ENCODE measurements at regions not wholly inside any gene's neighbourhood (a gene's known extent, or its start where the extent isn't known, plus 50 kb on each side); places are given as distances from the start of the nearest gene placed in this dataset.
A peak's percentile ranks its signal among the peaks of the same experiment; 100 is the strongest.

DNA sequence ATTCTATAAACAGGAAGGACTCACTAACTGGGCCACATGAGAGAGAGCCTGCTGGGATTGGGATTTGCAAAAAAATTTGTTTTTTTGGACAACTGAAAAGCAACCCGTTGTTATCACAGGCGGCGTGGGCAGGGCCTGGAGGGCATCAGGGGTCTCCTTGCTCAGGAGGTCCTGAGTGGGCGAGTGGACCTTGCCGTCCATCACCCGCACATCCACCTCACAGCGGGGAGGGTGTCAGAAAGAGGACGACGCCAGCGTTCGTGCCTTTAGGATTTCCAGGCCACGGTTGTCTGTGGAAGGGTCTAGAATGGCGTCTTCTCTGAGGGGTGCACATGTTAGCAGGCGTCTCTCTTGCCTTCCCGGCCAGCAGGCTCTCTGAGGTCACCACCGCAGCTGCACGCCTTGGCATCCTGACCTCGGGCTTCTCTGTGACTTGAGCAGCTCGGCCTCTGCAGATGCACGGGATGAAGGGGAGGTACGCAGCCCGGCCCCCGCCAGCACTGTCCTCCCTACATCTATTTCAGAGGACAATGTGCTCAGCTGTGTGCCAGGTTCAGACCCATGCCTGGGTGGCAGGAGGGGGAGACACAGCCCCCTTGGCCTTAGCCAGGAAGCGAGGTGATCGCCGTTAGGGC is 749.5 kb downstream of the BRD1 start:
- H3K27me3 ChIP-seq (ENCODE audit: insufficient read depth in 3 of 3, low read length in 2 of 3), result no peaks in the 10 kb centered on the region
- H3K9me3 ChIP-seq, result no peaks in the 10 kb centered on the region
- ATAC-seq (no peak), DNase-seq (peak in 1 of 2 donors; percentile 34)
- intact Hi-C loops (cut with DNase I), result no loop called here
- TF ChIP-seq CTCF (IDR thresholded peaks at IDR 0.05), result no peak
- no peaks in the 10 kb centered on the region for H3K36me3 ChIP-seq (ENCODE audit: insufficient read depth in 1 of 2, low read depth in 1 of 2)
- H3K4me1 ChIP-seq, result no peaks in the 10 kb centered on the region
- no peak overlapping the region for H3K27ac ChIP-seq
- no peak overlapping the region for H3K4me3 ChIP-seq
- WGBS, 3 donors, result 58 to 63% (median 63%) methylated on average over 26 of the region's 26 CpGs

GRCh38 chr22:49077586-49077985 is 750.1 kb downstream of the BRD1 start:
- Histone ChIP-seq H3K36me3 (ENCODE audit: insufficient read depth in 1 of 2, low read depth in 1 of 2) (no peaks in the 10 kb centered on the region), H3K27ac (no peak overlapping the region), H3K4me3 (no peak overlapping the region), H3K4me1 (no peaks in the 10 kb centered on the region), H3K9me3 (no peaks in the 10 kb centered on the region), H3K27me3 (ENCODE audit: insufficient read depth in 3 of 3, low read length in 2 of 3) (no peaks in the 10 kb centered on the region)
- DNase-seq (peak in 1 of 2 donors; percentile 13), ATAC-seq (no peak)
- TF ChIP-seq CTCF (IDR thresholded peaks at IDR 0.05), result no peak
- WGBS, 3 donors, result 78 to 81% (median 78%) methylated on average over 11 of the region's 11 CpGs
- intact Hi-C loops (cut with DNase I), result no loop called here

GRCh38 chr22:49077036-49077393 is 750.7 kb downstream of the BRD1 start:
- H3K4me1 ChIP-seq, result no peaks in the 10 kb centered on the region
- WGBS, 3 donors, result 73 to 77% (median 74%) methylated on average over 5 of the region's 5 CpGs
- no peak overlapping the region for H3K4me3 ChIP-seq
- no peak for ATAC-seq
- TF ChIP-seq CTCF (IDR thresholded peaks at IDR 0.05), result no peak
- peak in 1 of 2 donors; percentile 19 for DNase-seq
- no peaks in the 10 kb centered on the region for H3K27me3 ChIP-seq (ENCODE audit: insufficient read depth in 3 of 3, low read length in 2 of 3)
- H3K9me3 ChIP-seq, result no peaks in the 10 kb centered on the region
- no peaks in the 10 kb centered on the region for H3K36me3 ChIP-seq (ENCODE audit: insufficient read depth in 1 of 2, low read depth in 1 of 2)
- intact Hi-C loops (cut with DNase I), result no loop called here
- H3K27ac ChIP-seq, result no peak overlapping the region

DNA sequence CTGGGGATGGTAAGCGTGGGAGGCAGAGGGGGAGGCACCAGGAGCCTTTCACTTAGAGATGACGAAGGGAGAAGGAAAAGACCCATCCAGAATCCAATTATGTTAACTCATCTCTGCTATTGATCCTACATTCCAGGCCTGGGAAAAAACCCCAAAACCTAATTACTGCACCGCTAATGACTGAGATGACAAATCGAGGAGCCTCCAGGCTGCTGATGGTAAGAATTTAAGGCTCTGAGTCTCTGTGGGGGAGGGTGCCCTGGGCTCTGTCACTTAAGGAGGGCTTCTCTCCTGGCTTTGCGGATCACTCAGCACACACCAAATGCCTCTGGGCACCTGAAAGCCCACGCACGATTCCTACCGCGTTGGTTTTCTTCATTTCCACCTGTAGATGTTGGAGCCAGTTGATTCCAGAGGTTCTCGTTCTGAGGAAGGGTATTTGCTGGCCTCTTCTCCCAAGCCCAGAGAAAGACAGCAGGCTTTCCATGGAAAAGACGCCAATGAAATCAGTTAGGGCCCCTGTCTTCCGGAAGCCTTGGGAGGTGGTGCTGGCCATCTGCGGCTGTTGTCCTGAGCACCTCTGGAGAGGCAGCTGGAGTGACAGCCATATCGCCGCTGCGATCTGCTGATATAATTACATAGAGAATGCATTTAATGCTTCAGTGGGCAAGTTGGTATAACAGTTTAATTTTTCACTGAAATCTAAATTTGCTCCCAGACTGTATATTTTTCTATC is 751.2 kb downstream of the BRD1 start:
- H3K9me3 ChIP-seq, result no peaks in the 10 kb centered on the region
- no peak overlapping the region for H3K4me3 ChIP-seq
- intact Hi-C loops (cut with DNase I), result no loop called here
- no peaks in the 10 kb centered on the region for H3K4me1 ChIP-seq
- 78 to 81% (median 78%) methylated on average over 16 of the region's 16 CpGs for WGBS, 3 donors
- no peaks in the 10 kb centered on the region for H3K27me3 ChIP-seq (ENCODE audit: insufficient read depth in 3 of 3, low read length in 2 of 3)
- ATAC-seq (no peak), DNase-seq (peak in 1 of 2 donors; percentile 12)
- no peak overlapping the region for H3K27ac ChIP-seq
- H3K36me3 ChIP-seq (ENCODE audit: insufficient read depth in 1 of 2, low read depth in 1 of 2), result no peaks in the 10 kb centered on the region
- no peak for TF ChIP-seq CTCF (IDR thresholded peaks at IDR 0.05)

Data from psoas muscle (tissue), 7 donors.